ENCODE measurements at regions not wholly inside any gene's neighbourhood (a gene's known extent, or its start where the extent isn't known, plus 50 kb on each side); places are given as distances from the start of the nearest gene placed in this dataset.

- DNase-seq = no peak
Observed at GRCh38 chr1:56304975-56305374, 274.4 kb downstream of the PLPP3 start.

GRCh38 chr1:56303805-56304204, 275.6 kb downstream of the PLPP3 start:
- DNase-seq = no peak

GRCh38 chr1:56302878-56303277, 276.5 kb downstream of the PLPP3 start:
- no peak for DNase-seq

GRCh38 chr1:56301791-56302190, 277.6 kb downstream of the PLPP3 start:
- no peak for DNase-seq

- DNase-seq = no peak
Observed at GRCh38 chr1:56300836-56301235, 278.5 kb downstream of the PLPP3 start.

GRCh38 chr1:56298866-56299265, 280.5 kb downstream of the PLPP3 start:
- no peak for DNase-seq

- no peak for DNase-seq
Observed at GRCh38 chr1:56297904-56298303, 281.5 kb downstream of the PLPP3 start.

- no peak for DNase-seq
Observed at GRCh38 chr1:56297208-56297607, 282.2 kb downstream of the PLPP3 start.

- no peak for DNase-seq
Observed at GRCh38 chr1:56295949-56296929, 283.1 kb downstream of the PLPP3 start.

- no peak for DNase-seq
Observed at GRCh38 chr1:56291374-56291919, 287.9 kb downstream of the PLPP3 start.

GRCh38 chr1:56289260-56289659, 290.1 kb downstream of the PLPP3 start:
- no peak for DNase-seq

- DNase-seq = no peak
Observed at GRCh38 chr1:56287721-56288120, 291.6 kb downstream of the PLPP3 start.

- DNase-seq = peak in 1 of 3 donors; percentile 32
Observed at GRCh38 chr1:56286956-56287355, 292.4 kb downstream of the PLPP3 start.

GRCh38 chr1:56286506-56286905, 292.9 kb downstream of the PLPP3 start:
- DNase-seq = no peak

- DNase-seq = peak in 2 of 3 donors; percentile 14 to 20
Observed at GRCh38 chr1:56285554-56286402, 293.6 kb downstream of the PLPP3 start.

GRCh38 chr1:56284928-56285327, 294.4 kb downstream of the PLPP3 start:
- no peak for DNase-seq

- no peak for DNase-seq
Observed at GRCh38 chr1:56278061-56278460, 301.3 kb downstream of the PLPP3 start.

GRCh38 chr1:56268519-56269140, 310.7 kb downstream of the PLPP3 start:
- DNase-seq = no peak

GRCh38 chr1:56267611-56268010, 311.8 kb downstream of the PLPP3 start:
- no peak for DNase-seq

GRCh38 chr1:56266359-56266758, 313.0 kb downstream of the PLPP3 start:
- peak; percentile 41 to 78 (median 76) for DNase-seq

GRCh38 chr1:56265216-56265615, 314.1 kb downstream of the PLPP3 start:
- DNase-seq = peak in 1 of 3 donors; percentile 33

- no peak for DNase-seq
Observed at GRCh38 chr1:56263908-56264307, 315.5 kb downstream of the PLPP3 start.

- no peak for DNase-seq
Observed at GRCh38 chr1:56258371-56258770, 321.0 kb downstream of the PLPP3 start.
